HepG2 (cell line): ENCODE measurements at regions not wholly inside any gene's neighbourhood (a gene's known extent, or its start where the extent isn't known, plus 50 kb on each side); places are given as distances from the start of the nearest gene placed in this dataset.

Experiments
- ATAC-seq: fragments of 200-7000 bp; cut with Tn5 transposase; 3 replicates; pipeline ENCODE4 v1.9.1; 2020; ENCODE audit warnings: mild to moderate bottlenecking, moderate library complexity
- BruUV-seq: library from RNA; stranded (reverse); fragments of 400-500 nt; replicated peaks from 2 replicates; lab custom pipeline; 2021; lab: Mats Ljungman, UMichigan
- CTCF ChIA-PET: fragments of 300-600 bp; formaldehyde crosslinking; extraction: SDS; loops from one replicate; lab custom pipeline; 2021; ENCODE audit warnings: low total read pairs, inconsistent platforms, low intra/inter-chr PET ratio; lab: Yijun Ruan, JAX
- POLR2A ChIA-PET: fragments of 350-600 bp; sonication (Branson Sonifier 250); formaldehyde crosslinking; loops from one replicate; lab custom pipeline; 2020; ENCODE audit warnings: antibody characterized with exemption, inconsistent platforms; lab: Yijun Ruan, JAX
- DNase-seq: peaks from one replicate; pipeline ENCODE4 v3.0.0-alpha.2; 2015; ENCODE audit warnings: low spot score
- FAIRE-seq: peaks from 3 replicates; lab custom pipeline; 2011; peaks lifted over from hg19 to GRCh38; lab: Jason Lieb, UNC
- H2AFZ ChIP-seq: one replicate; pipeline ENCODE4 v1.6.1; 2011; ENCODE audit warnings: low read length, inconsistent platforms
- H3K27ac ChIP-seq: fragments of 300-600 bp; 3 replicates; pipeline ENCODE4 v1.8.0; 2011; ENCODE audit warnings: mixed run types, mild to moderate bottlenecking, mixed read lengths, low read length, inconsistent platforms; ENCODE audit not compliant: insufficient read depth; ENCODE audit errors: extremely low read length
- H3K27me3 ChIP-seq, 2 experiments: fragments of 200-600 bp in 1 of 2; 2 replicates in 1 of 2; 3 replicates in 1 of 2; pipeline versions ENCODE4 v1.6.0 to v1.8.0; 2011; ENCODE audit warnings: low read length in 2 of 2, mild to moderate bottlenecking in 2 of 2, moderate library complexity in 2 of 2, inconsistent platforms in 1 of 2; ENCODE audit not compliant: insufficient read depth in 2 of 2, control insufficient read depth in 1 of 2
- H3K36me3 ChIP-seq, 2 experiments: fragments of 200-600 bp in 1 of 2; replicated peaks in 1 of 2; 2 replicates in 1 of 2; 3 replicates in 1 of 2; pipeline versions ENCODE4 v1.5.1 to v1.8.0; 2011; ENCODE audit warnings: low read length in 2 of 2, inconsistent platforms in 1 of 2; ENCODE audit not compliant: insufficient read depth in 2 of 2, control insufficient read depth in 1 of 2
- H3K4me1 ChIP-seq: 2 replicates; pipeline ENCODE4 v1.5.1; 2012; ENCODE audit warnings: low read length, inconsistent platforms; ENCODE audit not compliant: insufficient read depth
- H3K4me2 ChIP-seq: 2 replicates; pipeline ENCODE4 v1.6.0; 2011; ENCODE audit warnings: low read depth, low read length, inconsistent platforms
- H3K4me3 ChIP-seq, 3 experiments: fragments of 200-600 bp in 1 of 3; sonication (generic), shearing (Covaris generic) in 1 of 3; replicated peaks in 1 of 3; 2 replicates each; pipeline ENCODE4 v1.5.1; 2011 to 2016; ENCODE audit warnings: low read length in 3 of 3, inconsistent platforms in 2 of 3, low read depth in 2 of 3, mild to moderate bottlenecking in 2 of 3, control low read depth in 1 of 3, mixed read lengths in 1 of 3; ENCODE audit not compliant: insufficient read depth in 1 of 3
- H3K79me2 ChIP-seq: one replicate; pipeline ENCODE4 v1.6.1; 2011; ENCODE audit warnings: low read length, inconsistent platforms; ENCODE audit not compliant: insufficient read depth
- H3K9ac ChIP-seq: 2 replicates; pipeline ENCODE4 v1.6.0; 2011; ENCODE audit warnings: mild to moderate bottlenecking, low read depth, low read length, inconsistent platforms; ENCODE audit not compliant: insufficient read depth
- H3K9me3 ChIP-seq: 2 replicates; pipeline ENCODE4 v1.5.1; 2012; ENCODE audit warnings: mild to moderate bottlenecking, low read length
- H4K20me1 ChIP-seq: 2 replicates; pipeline ENCODE4 v1.6.0; 2011; ENCODE audit warnings: inconsistent platforms, mild to moderate bottlenecking, low read length, moderate library complexity; ENCODE audit not compliant: insufficient read depth
- ATF7 ChIP-seq, 2 experiments: fragments of 450-650 bp in 1 of 2; sonication (generic) in 1 of 2; formaldehyde crosslinking in 1 of 2; IDR thresholded peaks; 2 replicates each; pipeline versions ENCODE4 v1.4.0 to v1.6.1; 2016 to 2020; ENCODE audit warnings: antibody characterized with exemption in 1 of 2, mild to moderate bottlenecking in 1 of 2, missing genetic modification reagents in 1 of 2
- EED ChIP-seq: sonication (generic); formaldehyde crosslinking; IDR thresholded peaks from 2 replicates; pipeline ENCODE4 v1.5.0; 2020; ENCODE audit warnings: mild to moderate bottlenecking, missing genetic modification reagents
- ESRRA ChIP-seq: sonication (generic); formaldehyde crosslinking; IDR thresholded peaks from 2 replicates; pipeline ENCODE4 v1.5.1; 2020; ENCODE audit warnings: mild to moderate bottlenecking, low read depth, missing genetic modification reagents
- ISL2 ChIP-seq: sonication (generic); formaldehyde crosslinking; IDR thresholded peaks from 2 replicates; pipeline ENCODE4 v1.5.0; 2020; ENCODE audit warnings: missing genetic modification reagents
- KLF11 ChIP-seq: IDR thresholded peaks from 2 replicates; pipeline ENCODE4 v1.6.1; 2016; ENCODE audit warnings: missing compliant biosample characterization
- MAFF ChIP-seq: IDR thresholded peaks from 2 replicates; pipeline ENCODE4 v1.6.1; 2011; ENCODE audit warnings: low read depth, low read length, improper control_type of control experiment
- MAFK ChIP-seq, 2 experiments: IDR thresholded peaks in 1 of 2; conservative IDR thresholded peaks in 1 of 2; 2 replicates each; pipeline ENCODE4 v1.6.1; 2011; ENCODE audit warnings: improper control_type of control experiment in 2 of 2, low read length in 2 of 2
- POGZ ChIP-seq: sonication (generic); formaldehyde crosslinking; IDR thresholded peaks from 2 replicates; pipeline ENCODE4 v1.4.0; 2020; ENCODE audit warnings: mild to moderate bottlenecking, missing genetic modification reagents
- WGBS: methylation state at CpG from one replicate; pipeline ENCODE4 v1.1.6; 2017; ENCODE audit warnings: low lambda C conversion rate; 5-methylcytosine and 5-hydroxymethylcytosine counted together
- in situ Hi-C: cut with HindIII; loops from 2 replicates; pipeline ENCODE4 v1.10.0; 2017; ENCODE audit warnings: low pct_unique_long_range_greater_than_20kb; ENCODE audit not compliant: extremely low pct_ligation_motif_present
- intact Hi-C: fragments of 100-400 bp; cut with micrococcal nuclease; formaldehyde crosslinking; loops from one replicate; pipeline ENCODE4 v1.10.0; 2022; ENCODE audit not compliant: unreplicated experiment
- TF ChIP-seq, protein P1 (sequence below), 2 experiments: fragments of 450-650 bp in 1 of 2; sonication (generic) in 1 of 2; formaldehyde crosslinking; IDR thresholded peaks; 2 replicates each; pipeline versions ENCODE4 v1.5.0 to v1.8.0; 2020 to 2022; ENCODE audit warnings: mild to moderate bottlenecking in 1 of 2, missing genetic modification reagents in 1 of 2
- TF ChIP-seq, protein P2 (sequence below): sonication (generic); formaldehyde crosslinking; conservative IDR thresholded peaks from 2 replicates; pipeline ENCODE4 v1.8.1; 2023; ENCODE audit warnings: missing genetic modification reagents
- TF ChIP-seq, protein P3 (sequence below): sonication (generic); formaldehyde crosslinking; IDR thresholded peaks from 2 replicates; pipeline ENCODE4 v1.5.0; 2020; ENCODE audit warnings: missing genetic modification reagents
- TF ChIP-seq, protein P4 (sequence below): IDR thresholded peaks from 2 replicates; pipeline ENCODE4 v1.6.1; 2016; ENCODE audit warnings: low read depth, missing genetic modification reagents, missing compliant biosample characterization
- TF ChIP-seq, protein P5 (sequence below): sonication (generic); formaldehyde crosslinking; IDR thresholded peaks from 2 replicates; pipeline ENCODE4 v1.4.0; 2020; ENCODE audit warnings: missing genetic modification reagents

DNA sequence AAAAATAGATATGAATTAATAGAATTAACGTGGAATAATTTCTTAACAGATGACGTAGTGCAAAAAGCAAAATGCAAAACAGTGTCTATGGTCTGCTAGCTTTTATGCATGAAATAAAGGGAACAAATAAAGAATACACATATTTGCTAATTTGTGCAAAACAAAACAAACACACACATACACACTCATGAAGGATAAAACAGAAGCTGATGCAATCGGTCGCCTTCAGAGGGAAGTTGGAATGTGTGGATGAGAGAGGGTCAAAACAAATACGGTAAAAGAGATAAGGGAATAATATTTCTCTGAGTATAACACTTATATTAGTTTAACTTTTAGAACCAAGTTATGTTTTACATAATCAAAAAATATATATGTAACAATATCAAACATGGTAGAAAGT, 1160.9 kb upstream of the PCDH9 start (continued):
- TF ChIP-seq, protein P1, sequence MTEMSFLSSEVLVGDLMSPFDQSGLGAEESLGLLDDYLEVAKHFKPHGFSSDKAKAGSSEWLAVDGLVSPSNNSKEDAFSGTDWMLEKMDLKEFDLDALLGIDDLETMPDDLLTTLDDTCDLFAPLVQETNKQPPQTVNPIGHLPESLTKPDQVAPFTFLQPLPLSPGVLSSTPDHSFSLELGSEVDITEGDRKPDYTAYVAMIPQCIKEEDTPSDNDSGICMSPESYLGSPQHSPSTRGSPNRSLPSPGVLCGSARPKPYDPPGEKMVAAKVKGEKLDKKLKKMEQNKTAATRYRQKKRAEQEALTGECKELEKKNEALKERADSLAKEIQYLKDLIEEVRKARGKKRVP (CRISPR knock-in tag; IDR thresholded peaks at IDR 0.05): peak in 1 of 2 experiments; percentile 72; a peak in 2 of 4 replicates

DNA sequence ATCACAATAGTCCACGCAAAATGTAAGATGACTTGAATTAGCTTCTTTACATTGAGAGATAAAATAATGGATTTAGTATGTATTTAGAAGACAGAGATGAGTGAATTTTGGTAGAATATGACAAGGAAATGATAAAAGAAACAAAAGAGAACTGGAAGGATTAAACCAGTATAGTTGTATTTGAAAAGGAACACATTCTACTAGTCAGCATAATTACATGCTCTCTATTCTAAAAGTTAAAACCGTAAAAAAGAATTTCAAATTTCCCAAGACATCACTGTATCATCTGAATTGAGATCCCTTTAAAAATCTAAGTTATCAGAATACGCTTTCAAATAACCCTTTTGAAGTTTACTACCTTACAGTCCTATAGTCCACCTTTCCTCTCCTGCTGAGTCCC, 1156.7 kb upstream of the PCDH9 start:
- FAIRE-seq (no peak), DNase-seq (no peak), ATAC-seq (no peak)
- Histone ChIP-seq H3K79me2 (no peaks in the 10 kb centered on the region), H3K4me2 (no peak overlapping the region), H2AFZ (no peak overlapping the region), H3K27ac (no peak overlapping the region), H3K9ac (no peak overlapping the region), H3K36me3 (no peaks in the 10 kb centered on the region), H3K9me3 (no peaks in the 10 kb centered on the region), H3K4me3 (no peak overlapping the region), H4K20me1 (no peaks in the 10 kb centered on the region), H3K27me3 (no peaks in the 10 kb centered on the region), H3K4me1 (peaks cover 19% of the 10 kb centered on the region)
- intact Hi-C loops: no loop called here
- 41% methylated on average over 3 of the region's 3 CpGs for WGBS
- TF ChIP-seq, protein P2, sequence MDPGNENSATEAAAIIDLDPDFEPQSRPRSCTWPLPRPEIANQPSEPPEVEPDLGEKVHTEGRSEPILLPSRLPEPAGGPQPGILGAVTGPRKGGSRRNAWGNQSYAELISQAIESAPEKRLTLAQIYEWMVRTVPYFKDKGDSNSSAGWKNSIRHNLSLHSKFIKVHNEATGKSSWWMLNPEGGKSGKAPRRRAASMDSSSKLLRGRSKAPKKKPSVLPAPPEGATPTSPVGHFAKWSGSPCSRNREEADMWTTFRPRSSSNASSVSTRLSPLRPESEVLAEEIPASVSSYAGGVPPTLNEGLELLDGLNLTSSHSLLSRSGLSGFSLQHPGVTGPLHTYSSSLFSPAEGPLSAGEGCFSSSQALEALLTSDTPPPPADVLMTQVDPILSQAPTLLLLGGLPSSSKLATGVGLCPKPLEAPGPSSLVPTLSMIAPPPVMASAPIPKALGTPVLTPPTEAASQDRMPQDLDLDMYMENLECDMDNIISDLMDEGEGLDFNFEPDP (CRISPR knock-in tag): no peak
- TF ChIP-seq KLF11 (no peak), ATF7 (IDR thresholded peaks at IDR 0.05) (no peak), ATF7 (CRISPR knock-in tag; IDR thresholded peaks at IDR 0.05) (no peak), ISL2 (no peak), ESRRA (CRISPR knock-in tag) (no peak), MAFK (conservative IDR thresholded peaks at IDR 0.05 in 1 of 2, IDR thresholded peaks at IDR 0.05 in 1 of 2; ENCODE audit: low read length in 2 of 2) (peak; percentile 55 to 73), POGZ (no peak), MAFF (peak; percentile 61), EED (CRISPR knock-in tag) (no peak)
- TF ChIP-seq, protein P3, sequence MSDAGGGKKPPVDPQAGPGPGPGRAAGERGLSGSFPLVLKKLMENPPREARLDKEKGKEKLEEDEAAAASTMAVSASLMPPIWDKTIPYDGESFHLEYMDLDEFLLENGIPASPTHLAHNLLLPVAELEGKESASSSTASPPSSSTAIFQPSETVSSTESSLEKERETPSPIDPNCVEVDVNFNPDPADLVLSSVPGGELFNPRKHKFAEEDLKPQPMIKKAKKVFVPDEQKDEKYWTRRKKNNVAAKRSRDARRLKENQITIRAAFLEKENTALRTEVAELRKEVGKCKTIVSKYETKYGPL (CRISPR knock-in tag): no peak
- TF ChIP-seq, protein P4, sequence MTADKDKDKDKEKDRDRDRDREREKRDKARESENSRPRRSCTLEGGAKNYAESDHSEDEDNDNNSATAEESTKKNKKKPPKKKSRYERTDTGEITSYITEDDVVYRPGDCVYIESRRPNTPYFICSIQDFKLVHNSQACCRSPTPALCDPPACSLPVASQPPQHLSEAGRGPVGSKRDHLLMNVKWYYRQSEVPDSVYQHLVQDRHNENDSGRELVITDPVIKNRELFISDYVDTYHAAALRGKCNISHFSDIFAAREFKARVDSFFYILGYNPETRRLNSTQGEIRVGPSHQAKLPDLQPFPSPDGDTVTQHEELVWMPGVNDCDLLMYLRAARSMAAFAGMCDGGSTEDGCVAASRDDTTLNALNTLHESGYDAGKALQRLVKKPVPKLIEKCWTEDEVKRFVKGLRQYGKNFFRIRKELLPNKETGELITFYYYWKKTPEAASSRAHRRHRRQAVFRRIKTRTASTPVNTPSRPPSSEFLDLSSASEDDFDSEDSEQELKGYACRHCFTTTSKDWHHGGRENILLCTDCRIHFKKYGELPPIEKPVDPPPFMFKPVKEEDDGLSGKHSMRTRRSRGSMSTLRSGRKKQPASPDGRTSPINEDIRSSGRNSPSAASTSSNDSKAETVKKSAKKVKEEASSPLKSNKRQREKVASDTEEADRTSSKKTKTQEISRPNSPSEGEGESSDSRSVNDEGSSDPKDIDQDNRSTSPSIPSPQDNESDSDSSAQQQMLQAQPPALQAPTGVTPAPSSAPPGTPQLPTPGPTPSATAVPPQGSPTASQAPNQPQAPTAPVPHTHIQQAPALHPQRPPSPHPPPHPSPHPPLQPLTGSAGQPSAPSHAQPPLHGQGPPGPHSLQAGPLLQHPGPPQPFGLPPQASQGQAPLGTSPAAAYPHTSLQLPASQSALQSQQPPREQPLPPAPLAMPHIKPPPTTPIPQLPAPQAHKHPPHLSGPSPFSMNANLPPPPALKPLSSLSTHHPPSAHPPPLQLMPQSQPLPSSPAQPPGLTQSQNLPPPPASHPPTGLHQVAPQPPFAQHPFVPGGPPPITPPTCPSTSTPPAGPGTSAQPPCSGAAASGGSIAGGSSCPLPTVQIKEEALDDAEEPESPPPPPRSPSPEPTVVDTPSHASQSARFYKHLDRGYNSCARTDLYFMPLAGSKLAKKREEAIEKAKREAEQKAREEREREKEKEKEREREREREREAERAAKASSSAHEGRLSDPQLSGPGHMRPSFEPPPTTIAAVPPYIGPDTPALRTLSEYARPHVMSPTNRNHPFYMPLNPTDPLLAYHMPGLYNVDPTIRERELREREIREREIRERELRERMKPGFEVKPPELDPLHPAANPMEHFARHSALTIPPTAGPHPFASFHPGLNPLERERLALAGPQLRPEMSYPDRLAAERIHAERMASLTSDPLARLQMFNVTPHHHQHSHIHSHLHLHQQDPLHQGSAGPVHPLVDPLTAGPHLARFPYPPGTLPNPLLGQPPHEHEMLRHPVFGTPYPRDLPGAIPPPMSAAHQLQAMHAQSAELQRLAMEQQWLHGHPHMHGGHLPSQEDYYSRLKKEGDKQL (CRISPR knock-in tag): no peak
- TF ChIP-seq, protein P5, sequence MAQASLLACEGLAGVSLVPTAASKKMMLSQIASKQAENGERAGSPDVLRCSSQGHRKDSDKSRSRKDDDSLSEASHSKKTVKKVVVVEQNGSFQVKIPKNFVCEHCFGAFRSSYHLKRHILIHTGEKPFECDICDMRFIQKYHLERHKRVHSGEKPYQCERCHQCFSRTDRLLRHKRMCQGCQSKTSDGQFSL (CRISPR knock-in tag): no peak
- BruUV-seq: no TSS peak
- in situ Hi-C loops: no loop called here
- CTCF ChIA-PET: no interaction called here
- POLR2A ChIA-PET: no interaction called here
